ENCODE measurements at regions not wholly inside any gene's neighbourhood (a gene's known extent, or its start where the extent isn't known, plus 50 kb on each side); places are given as distances from the start of the nearest gene placed in this dataset.

- intact Hi-C loops (cut with micrococcal nuclease), result no loop called here
- Histone ChIP-seq H3K4me1 (no peaks in the 10 kb centered on the region), H3K27ac (replicated peaks) (no peak overlapping the region), H3K27me3 (ENCODE audit: low read depth) (no peaks in the 10 kb centered on the region), H3K9me3 (replicated peaks) (no peaks in the 10 kb centered on the region), H3K36me3 (no peaks in the 10 kb centered on the region), H3K4me3 (no peak overlapping the region)
- DNase-seq, result no peak
- no peak for TF ChIP-seq CTCF (IDR thresholded peaks at IDR 0.05; ENCODE audit: borderline replicate concordance)
Observed at GRCh38 chr5:15333091-15333490, 166.9 kb upstream of the FBXL7 start.

GRCh38 chr5:15326932-15327331 is 173.0 kb upstream of the FBXL7 start:
- no peaks in the 10 kb centered on the region for H3K4me1 ChIP-seq
- no peak overlapping the region for H3K4me3 ChIP-seq
- TF ChIP-seq CTCF (IDR thresholded peaks at IDR 0.05; ENCODE audit: borderline replicate concordance), result no peak
- H3K27me3 ChIP-seq (ENCODE audit: low read depth), result no peaks in the 10 kb centered on the region
- no peak for DNase-seq
- H3K9me3 ChIP-seq (replicated peaks), result peaks cover 9% of the 10 kb centered on the region
- H3K36me3 ChIP-seq, result no peaks in the 10 kb centered on the region
- intact Hi-C loops (cut with micrococcal nuclease), result no loop called here
- no peak overlapping the region for H3K27ac ChIP-seq (replicated peaks)

- TF ChIP-seq CTCF (IDR thresholded peaks at IDR 0.05; ENCODE audit: borderline replicate concordance), result no peak
- intact Hi-C loops (cut with micrococcal nuclease), result no loop called here
- DNase-seq, result no peak
Observed at GRCh38 chr5:15326471-15326870, 173.5 kb upstream of the FBXL7 start.

GRCh38 chr5:15322421-15322820 is 177.6 kb upstream of the FBXL7 start:
- Histone ChIP-seq H3K36me3 (no peaks in the 10 kb centered on the region), H3K27me3 (ENCODE audit: low read depth) (no peaks in the 10 kb centered on the region), H3K4me1 (no peaks in the 10 kb centered on the region), H3K27ac (replicated peaks) (no peak overlapping the region), H3K4me3 (no peak overlapping the region), H3K9me3 (replicated peaks) (peaks cover 9% of the 10 kb centered on the region)
- intact Hi-C loops (cut with micrococcal nuclease), result no loop called here
- DNase-seq, result no peak
- no peak for TF ChIP-seq CTCF (IDR thresholded peaks at IDR 0.05; ENCODE audit: borderline replicate concordance)

More at GRCh38 chr5:15326471-15326870, 173.5 kb upstream of the FBXL7 start:
- Histone ChIP-seq H3K9me3 (replicated peaks) (peaks cover 9% of the 10 kb centered on the region), H3K27ac (replicated peaks) (no peak overlapping the region), H3K36me3 (no peaks in the 10 kb centered on the region), H3K27me3 (ENCODE audit: low read depth) (no peaks in the 10 kb centered on the region), H3K4me3 (no peak overlapping the region), H3K4me1 (no peaks in the 10 kb centered on the region)

- no peak overlapping the region for H3K4me3 ChIP-seq
- no peak overlapping the region for H3K27ac ChIP-seq (replicated peaks)
- no peaks in the 10 kb centered on the region for H3K27me3 ChIP-seq (ENCODE audit: low read depth)
- H3K36me3 ChIP-seq, result no peaks in the 10 kb centered on the region
- no peaks in the 10 kb centered on the region for H3K4me1 ChIP-seq
- no peak for TF ChIP-seq CTCF (IDR thresholded peaks at IDR 0.05; ENCODE audit: borderline replicate concordance)
- peaks cover 9% of the 10 kb centered on the region for H3K9me3 ChIP-seq (replicated peaks)
- DNase-seq, result no peak
- intact Hi-C loops (cut with micrococcal nuclease), result no loop called here
Observed at GRCh38 chr5:15321776-15322175, 178.2 kb upstream of the FBXL7 start.

- DNase-seq, result no peak
- Histone ChIP-seq H3K27me3 (ENCODE audit: low read depth) (no peaks in the 10 kb centered on the region), H3K27ac (replicated peaks) (no peak overlapping the region), H3K4me3 (no peak overlapping the region), H3K9me3 (replicated peaks) (peaks cover 5% of the 10 kb centered on the region), H3K36me3 (no peaks in the 10 kb centered on the region), H3K4me1 (no peaks in the 10 kb centered on the region)
- intact Hi-C loops (cut with micrococcal nuclease), result no loop called here
- TF ChIP-seq CTCF (IDR thresholded peaks at IDR 0.05; ENCODE audit: borderline replicate concordance), result no peak
Observed at GRCh38 chr5:15320871-15321270, 179.1 kb upstream of the FBXL7 start.
